Endothelial cell of umbilical vein (primary cell): ENCODE measurements at regions not wholly inside any gene's neighbourhood (a gene's known extent, or its start where the extent isn't known, plus 50 kb on each side); places are given as distances from the start of the nearest gene placed in this dataset.

Experiments used
- BruUV-seq: library from RNA; stranded (reverse); fragments of 400-500 nt; replicated peaks from 2 replicates; lab custom pipeline; 2021; lab: Mats Ljungman, UMichigan
- CTCF ChIA-PET: fragments of 300-600, 350-600 bp; sonication (Branson Sonifier 250); formaldehyde crosslinking; loops from one replicate; lab custom pipeline; 2021; ENCODE audit warnings: antibody characterized with exemption, inconsistent platforms; lab: Charles Lee
- POLR2A ChIA-PET: fragments of 300-600, 350-600 bp; sonication (Branson Sonifier 250); formaldehyde crosslinking; loops from one replicate; lab custom pipeline; 2021; ENCODE audit warnings: antibody characterized with exemption, inconsistent platforms; lab: Charles Lee
- DNase-seq: peaks from one replicate; pipeline ENCODE4 v3.0.0-alpha.2; 2011; ENCODE audit warnings: low read depth, low spot score
- FAIRE-seq: peaks from 2 replicates; lab custom pipeline; 2011; peaks lifted over from hg19 to GRCh38; lab: Jason Lieb, UNC
- H2AFZ ChIP-seq: 2 replicates; pipeline ENCODE4 v1.6.0; 2012; ENCODE audit warnings: low read depth, low read length, control low read depth, inconsistent platforms
- H3K27ac ChIP-seq: 2 replicates; pipeline ENCODE4 v1.5.1; 2011; ENCODE audit warnings: low read depth, mild to moderate bottlenecking, control low read depth, low read length, moderate library complexity; ENCODE audit not compliant: insufficient read depth
- H3K27me3 ChIP-seq, 2 experiments: 2 replicates each; pipeline versions ENCODE4 v1.6.0 to v1.6.1; 2011; ENCODE audit warnings: low read length in 2 of 2, mixed read lengths in 1 of 2; ENCODE audit not compliant: control insufficient read depth in 2 of 2, insufficient read depth in 2 of 2
- H3K36me3 ChIP-seq, 2 experiments: 2 replicates in 1 of 2; 3 replicates in 1 of 2; pipeline ENCODE4 v1.5.1; 2011; ENCODE audit warnings: low read length in 2 of 2, mild to moderate bottlenecking in 1 of 2, moderate library complexity in 1 of 2; ENCODE audit not compliant: control insufficient read depth in 2 of 2, insufficient read depth in 2 of 2; ENCODE audit errors: extremely low read depth in 1 of 2
- H3K4me1 ChIP-seq: 3 replicates; pipeline ENCODE4 v1.5.1; 2011; ENCODE audit warnings: mild to moderate bottlenecking, low read length; ENCODE audit not compliant: control insufficient read depth, insufficient read depth; ENCODE audit errors: extremely low read depth
- H3K4me2 ChIP-seq: 2 replicates; pipeline ENCODE4 v1.6.1; 2011; ENCODE audit warnings: low read length, control low read depth, mixed read lengths; ENCODE audit not compliant: insufficient read depth
- H3K4me3 ChIP-seq, 3 experiments: fragments of 200-600 bp in 1 of 3; sonication (generic), shearing (Covaris generic) in 1 of 3; replicated peaks in 1 of 3; 2 replicates each; pipeline ENCODE4 v1.5.1; 2011 to 2016; ENCODE audit warnings: control low read depth in 3 of 3, low read length in 3 of 3, mild to moderate bottlenecking in 2 of 3, inconsistent platforms in 1 of 3, low read depth in 1 of 3, moderate library complexity in 1 of 3; ENCODE audit not compliant: insufficient read depth in 1 of 3
- H3K79me2 ChIP-seq: 2 replicates; pipeline ENCODE4 v1.6.0; 2012; ENCODE audit warnings: low read length, inconsistent platforms; ENCODE audit not compliant: control insufficient read depth, insufficient read depth
- H3K9ac ChIP-seq: replicated peaks from 2 replicates; pipeline ENCODE3; 2011; ENCODE audit warnings: low read length, control low read depth; ENCODE audit not compliant: insufficient read depth; ENCODE audit errors: extremely low read depth
- H3K9me1 ChIP-seq: replicated peaks from 3 replicates; pipeline ENCODE4 v1.6.0; 2011; ENCODE audit warnings: mild to moderate bottlenecking, low read length; ENCODE audit not compliant: control insufficient read depth, insufficient read depth; ENCODE audit errors: extremely low read depth
- H3K9me3 ChIP-seq: replicated peaks from 2 replicates; pipeline ENCODE4 v1.5.1; 2012; ENCODE audit warnings: low read length, inconsistent platforms; ENCODE audit not compliant: control insufficient read depth, insufficient read depth
- H4K20me1 ChIP-seq: replicated peaks from 2 replicates; pipeline ENCODE3; 2011; ENCODE audit warnings: mild to moderate bottlenecking, low read length; ENCODE audit not compliant: control insufficient read depth, insufficient read depth; ENCODE audit errors: extremely low read depth
- CTCF ChIP-seq, 2 donors: IDR thresholded peaks; 1 replicate in 1 of 2; 2 replicates in 1 of 2; pipeline ENCODE4 v1.5.1; 2011; ENCODE audit warnings: low read length in 2 of 2, mild to moderate bottlenecking in 2 of 2, moderate library complexity in 2 of 2, control low read depth in 1 of 2, inconsistent platforms in 1 of 2, low read depth in 1 of 2; ENCODE audit not compliant: insufficient read depth in 1 of 2; ENCODE audit errors: extremely low read depth in 1 of 2
- EZH2 ChIP-seq: IDR thresholded peaks from 2 replicates; pipeline ENCODE4 v1.6.1; 2012; ENCODE audit warnings: borderline replicate concordance, low read depth, mild to moderate bottlenecking, moderate library complexity, low read length, inconsistent platforms; ENCODE audit not compliant: severe bottlenecking
- FOS ChIP-seq: IDR thresholded peaks from 2 replicates; pipeline ENCODE4 v1.6.1; 2011; ENCODE audit warnings: mild to moderate bottlenecking, low read length, moderate library complexity, borderline replicate concordance; ENCODE audit not compliant: insufficient read depth
- GATA2 ChIP-seq: IDR thresholded peaks from 2 replicates; pipeline ENCODE4 v1.7.0; 2011; ENCODE audit warnings: low read depth, mild to moderate bottlenecking, moderate library complexity, mixed read lengths, low read length; ENCODE audit not compliant: insufficient read length, insufficient read depth
- JUN ChIP-seq: IDR thresholded peaks from 2 replicates; pipeline ENCODE4 v1.6.1; 2011; ENCODE audit warnings: borderline replicate concordance, low read depth; ENCODE audit not compliant: insufficient read length, insufficient read depth
- MAX ChIP-seq: IDR thresholded peaks from 2 replicates; pipeline ENCODE4 v1.6.1; 2011; ENCODE audit not compliant: insufficient read depth, insufficient read length
- MYC ChIP-seq: IDR thresholded peaks from one replicate; pipeline ENCODE4 v1.6.1; 2011; ENCODE audit warnings: mild to moderate bottlenecking, low read depth, low read length
- POLR2A ChIP-seq: IDR thresholded peaks from 2 replicates; pipeline ENCODE4 v1.6.1; 2012; ENCODE audit warnings: low read depth, mild to moderate bottlenecking, control low read depth, low read length
- POLR2AphosphoS5 ChIP-seq: IDR thresholded peaks from 2 replicates; pipeline ENCODE4 v1.6.1; 2012; ENCODE audit warnings: low read depth, mild to moderate bottlenecking, control low read depth, low read length, moderate library complexity; ENCODE audit not compliant: insufficient read depth
- dilution Hi-C: fragments of 300-500 bp; cut with MboI; formaldehyde crosslinking; loops from one replicate; pipeline ENCODE4 v1.15.0; 2019; ENCODE audit warnings: low sequenced_read_pairs; ENCODE audit not compliant: extremely low pct_ligation_motif_present
- intact Hi-C: fragments of 100-400 bp; cut with micrococcal nuclease; formaldehyde crosslinking; loops from one replicate; pipeline ENCODE4 v1.10.0; 2022

GRCh38 chr5:57402761-57403160, 79.8 kb downstream of the ACTBL2 start:
- Histone ChIP-seq H4K20me1 (no peaks in the 10 kb centered on the region), H3K27ac (no peak overlapping the region), H3K4me1 (no peaks in the 10 kb centered on the region), H2AFZ (no peak overlapping the region), H3K9me3 (no peaks in the 10 kb centered on the region), H3K36me3 (no peaks in the 10 kb centered on the region), H3K9me1 (no peaks in the 10 kb centered on the region), H3K79me2 (no peaks in the 10 kb centered on the region), H3K4me3 (no peak overlapping the region), H3K9ac (no peak overlapping the region), H3K27me3 (no peaks in the 10 kb centered on the region), H3K4me2 (no peak overlapping the region)
- CTCF ChIA-PET: no interaction called here
- POLR2A ChIA-PET: no interaction called here
- no TSS peak for BruUV-seq
- no peak for DNase-seq
- TF ChIP-seq MAX: no peak
- no peak for TF ChIP-seq POLR2A
- no peak for TF ChIP-seq CTCF (IDR thresholded peaks at IDR 0.05; ENCODE audit: extremely low read depth in 1 of 2, insufficient read depth in 1 of 2, low read depth in 1 of 2, low read length in 2 of 2)
- TF ChIP-seq EZH2: no peak
- no peak for TF ChIP-seq MYC
- no peak for TF ChIP-seq GATA2
- TF ChIP-seq JUN: no peak
- no peak for TF ChIP-seq FOS
- no peak for TF ChIP-seq POLR2AphosphoS5
- FAIRE-seq: no peak
- dilution Hi-C loops (no loop called here), intact Hi-C loops (no loop called here)
